Pons (tissue), 1 donor: ENCODE measurements at regions not wholly inside any gene's neighbourhood (a gene's known extent, or its start where the extent isn't known, plus 50 kb on each side); places are given as distances from the start of the nearest gene placed in this dataset.
"Not testable (repeated sequence)": the region's sequence is repeated elsewhere in the genome, so short reads cannot be mapped to it uniquely, and the experiment has no call there.

Experiments
- DNase-seq: peaks from one replicate; pipeline ENCODE4 v3.0.0-alpha.2; 2016; ENCODE audit warnings: low spot score

DNA sequence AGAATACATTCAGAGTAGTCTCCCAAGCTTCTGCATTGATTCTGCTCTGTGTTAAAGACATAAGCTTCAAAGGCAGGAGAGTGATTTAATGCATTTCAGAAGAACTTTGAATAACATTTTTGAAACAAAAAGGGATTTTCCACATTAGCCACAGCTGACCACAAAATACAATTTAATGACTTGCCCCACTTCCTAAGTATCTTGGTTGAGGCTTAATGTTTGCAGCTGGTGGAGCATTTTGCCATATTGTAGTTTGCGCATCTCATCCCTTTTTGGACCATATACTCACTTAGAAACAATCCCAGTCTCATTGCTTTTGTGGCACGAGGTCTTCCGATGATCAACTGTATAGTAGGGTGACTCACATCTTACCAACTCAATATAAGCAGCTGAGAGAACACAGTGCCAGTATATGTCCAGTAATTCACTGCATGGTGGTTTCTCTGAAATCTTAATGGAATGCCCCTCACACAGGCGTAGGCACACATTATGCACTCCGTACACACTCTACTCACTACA is 455.8 kb upstream of the PTGER4 start:
- DNase-seq = no peak

DNA sequence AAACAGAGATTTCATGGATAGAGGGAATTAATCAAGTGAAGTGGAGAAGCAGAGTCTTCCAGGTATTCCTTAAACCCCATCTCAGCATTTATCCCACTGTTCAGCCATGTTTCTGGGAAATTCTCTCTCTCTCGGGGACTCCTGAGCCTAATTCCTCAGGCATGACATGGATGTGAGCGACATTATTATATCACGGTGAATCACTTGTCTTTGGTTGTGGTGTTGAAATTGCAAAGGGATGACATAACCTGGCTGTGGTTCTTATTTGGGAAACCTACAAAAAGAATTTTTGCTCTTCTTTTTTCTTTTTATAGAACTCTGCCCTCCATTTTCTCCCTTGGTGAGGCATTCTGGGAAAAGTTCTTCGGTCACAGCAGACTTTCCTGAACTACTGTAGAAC is 457.9 kb upstream of the PTGER4 start:
- no peak for DNase-seq

DNA sequence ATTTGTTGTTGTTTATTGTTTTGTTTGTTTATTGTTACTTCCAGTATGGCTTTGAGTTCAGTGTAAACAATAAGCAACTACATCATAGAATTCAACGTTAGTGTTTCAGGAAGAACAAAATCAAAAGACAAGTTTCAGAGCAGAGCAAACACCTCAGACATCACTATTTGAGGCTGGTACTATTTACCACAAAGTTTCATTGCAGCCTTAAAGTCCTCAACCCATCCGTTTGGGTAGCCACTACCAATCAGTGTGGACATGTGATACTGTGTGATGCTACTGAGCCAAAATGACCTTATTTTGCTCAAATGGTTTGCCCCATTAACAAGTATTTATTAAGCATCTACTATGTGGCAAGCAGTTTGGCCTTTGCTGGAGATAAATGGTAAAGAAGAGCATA is 458.5 kb upstream of the PTGER4 start:
- no peak for DNase-seq

DNA sequence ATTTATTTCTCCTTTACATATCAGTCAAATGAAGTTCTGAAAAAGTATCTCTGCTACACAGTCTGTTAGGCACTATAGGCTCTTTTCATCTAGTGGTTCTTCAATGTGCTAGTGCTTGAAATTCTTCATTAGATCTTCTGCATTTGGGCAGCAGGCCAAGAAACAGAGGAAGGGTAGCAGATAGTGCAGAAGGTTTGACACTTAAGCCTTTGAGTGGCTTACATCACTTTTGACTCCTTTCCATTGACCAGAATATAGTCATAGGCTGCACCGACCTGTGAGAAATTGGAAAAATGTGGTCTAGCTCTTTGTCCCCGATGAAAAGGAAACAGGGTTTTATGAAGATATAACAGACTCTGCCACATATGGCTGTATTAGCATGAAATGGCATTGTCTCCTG is 459.5 kb upstream of the PTGER4 start:
- no peak for DNase-seq

DNA sequence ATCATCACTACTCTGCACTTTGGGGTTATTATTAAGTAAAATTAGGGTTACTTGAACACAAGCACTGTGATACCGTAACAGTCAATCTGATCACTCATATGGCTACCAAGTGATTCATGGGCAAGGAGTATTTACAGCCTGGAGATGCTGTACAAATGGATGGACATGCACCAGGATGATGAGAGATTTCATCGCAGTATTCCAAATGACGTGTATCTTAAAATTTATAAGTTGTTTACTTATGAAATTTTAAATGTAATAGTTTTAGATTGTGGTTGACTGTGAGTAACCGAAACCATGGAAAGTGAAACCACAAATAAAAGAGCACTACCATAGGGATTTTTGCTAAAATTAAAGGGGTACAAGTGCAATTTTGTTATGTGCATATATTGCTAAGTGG is 462.2 kb upstream of the PTGER4 start:
- no peak for DNase-seq

DNA sequence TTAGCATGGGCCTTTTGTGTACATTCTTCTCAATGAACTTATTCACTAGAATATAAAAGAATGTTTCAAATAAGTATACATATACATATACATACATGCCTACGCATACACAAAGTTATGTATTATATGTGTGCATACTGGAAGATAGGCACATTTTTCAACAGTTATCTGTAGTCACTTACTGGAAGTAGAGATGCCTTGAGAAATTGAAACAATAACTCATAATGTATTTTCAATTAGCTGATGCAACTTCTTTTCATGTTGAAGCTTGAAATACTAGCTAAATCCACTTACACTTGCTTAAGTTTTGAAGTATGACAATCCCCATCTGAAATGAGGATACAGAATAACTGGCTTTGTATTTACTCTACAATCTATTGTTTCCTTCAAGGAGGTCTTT is 469.0 kb upstream of the PTGER4 start:
- DNase-seq = no peak

DNA sequence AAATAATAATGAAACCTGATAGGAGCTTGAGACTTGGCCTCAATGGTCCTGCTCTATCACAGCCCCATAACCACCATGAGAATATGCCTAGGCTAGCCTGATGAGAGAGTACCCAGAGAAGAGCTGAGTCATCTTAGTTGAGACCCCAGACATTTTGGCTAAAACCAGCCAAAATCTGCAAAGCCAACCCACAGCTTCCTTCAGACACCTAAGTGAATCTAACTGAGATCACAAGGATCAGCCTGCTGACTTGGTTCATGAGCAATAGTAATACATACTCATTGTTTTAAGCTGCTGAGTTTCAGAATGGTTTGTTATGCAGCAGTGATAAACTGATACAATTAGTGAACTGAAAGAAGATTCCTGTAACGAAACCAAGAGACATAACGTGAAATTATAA is 473.7 kb upstream of the PTGER4 start:
- DNase-seq = no peak

DNA sequence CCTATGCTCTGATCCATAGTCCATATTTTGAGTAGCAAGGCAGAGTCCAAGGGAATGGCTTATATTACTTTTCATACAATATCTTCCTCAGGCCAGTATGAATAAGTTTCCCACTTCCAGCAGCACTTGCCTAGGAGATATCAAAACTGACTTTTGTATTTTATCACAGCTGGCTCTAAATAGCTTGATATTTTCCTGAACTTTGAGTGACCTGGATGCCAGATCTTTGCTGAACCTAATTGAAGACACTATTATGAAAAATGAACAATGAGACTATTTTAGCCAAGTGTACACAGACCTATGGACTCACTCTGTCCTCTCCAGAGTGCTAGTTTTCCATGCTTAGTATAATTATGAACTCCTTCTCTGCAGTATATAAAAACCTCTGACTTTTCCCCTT is 475.6 kb upstream of the PTGER4 start:
- no peak for DNase-seq

DNA sequence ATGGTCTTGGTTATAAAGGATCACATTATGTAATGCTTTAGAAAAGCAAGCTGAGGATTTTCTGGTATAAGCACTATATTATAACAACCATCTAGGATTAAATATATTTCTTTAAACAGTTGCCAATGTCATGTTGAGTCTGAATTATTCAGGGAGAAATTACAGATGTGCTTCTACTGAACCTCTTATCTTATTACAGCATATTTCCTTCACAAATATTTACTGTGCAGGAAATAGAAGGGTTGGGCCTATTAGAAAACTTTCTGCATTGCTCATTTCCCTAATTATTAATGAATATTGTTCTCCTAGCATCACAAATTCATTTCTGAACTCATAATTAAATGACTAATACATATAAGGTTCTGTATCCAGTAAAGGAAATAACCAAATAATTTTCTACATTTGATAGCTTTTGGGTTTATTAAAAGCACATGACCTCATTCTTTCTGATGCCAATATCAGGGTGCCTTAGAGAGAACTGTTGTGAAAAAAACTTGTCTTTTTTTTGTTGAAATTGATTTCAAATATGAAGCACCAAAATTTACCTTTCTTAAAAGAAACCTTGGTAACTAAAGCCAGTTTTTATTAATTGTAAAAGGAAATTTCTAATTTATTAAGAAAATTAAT is 476.8 kb upstream of the PTGER4 start:
- no peak for DNase-seq

DNA sequence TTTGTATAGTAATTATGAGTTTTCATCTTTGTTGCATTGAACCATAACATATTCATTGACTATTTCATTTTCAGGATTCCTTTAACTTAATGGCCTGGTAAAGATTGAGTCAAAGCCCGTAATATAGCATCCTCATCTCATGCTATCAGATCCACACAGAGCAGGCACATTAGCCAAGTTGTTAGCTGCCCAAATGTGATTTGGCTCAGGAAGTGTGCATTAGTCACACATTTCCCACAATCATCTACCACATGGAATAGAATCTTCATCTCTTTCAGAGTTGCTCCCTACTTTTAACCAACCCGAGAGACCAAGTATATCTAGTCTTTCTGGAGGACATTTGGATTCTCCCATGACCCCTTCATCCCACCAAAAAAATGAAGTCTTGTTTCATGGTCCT is 481.0 kb upstream of the PTGER4 start:
- no peak for DNase-seq

DNA sequence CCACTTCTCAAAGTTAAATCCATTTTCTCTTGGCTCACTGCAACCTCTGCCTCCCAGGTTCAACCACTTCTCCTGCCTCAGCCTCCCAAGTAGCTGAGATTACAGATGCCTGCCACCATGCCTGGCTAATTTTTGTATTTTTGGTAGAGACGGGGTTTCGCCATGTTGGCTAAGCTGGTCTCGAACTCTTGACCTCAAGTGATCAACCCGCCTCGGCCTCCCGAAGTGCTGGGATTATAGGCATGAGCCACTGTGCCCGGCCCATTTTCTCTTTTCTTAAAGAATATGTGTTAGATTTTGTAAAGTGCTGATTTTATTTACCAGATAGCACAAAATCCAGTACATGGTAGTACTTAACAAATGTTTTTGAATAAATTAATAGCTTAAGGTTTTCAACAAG is 484.1 kb upstream of the PTGER4 start:
- not testable (repeated sequence) for DNase-seq

DNA sequence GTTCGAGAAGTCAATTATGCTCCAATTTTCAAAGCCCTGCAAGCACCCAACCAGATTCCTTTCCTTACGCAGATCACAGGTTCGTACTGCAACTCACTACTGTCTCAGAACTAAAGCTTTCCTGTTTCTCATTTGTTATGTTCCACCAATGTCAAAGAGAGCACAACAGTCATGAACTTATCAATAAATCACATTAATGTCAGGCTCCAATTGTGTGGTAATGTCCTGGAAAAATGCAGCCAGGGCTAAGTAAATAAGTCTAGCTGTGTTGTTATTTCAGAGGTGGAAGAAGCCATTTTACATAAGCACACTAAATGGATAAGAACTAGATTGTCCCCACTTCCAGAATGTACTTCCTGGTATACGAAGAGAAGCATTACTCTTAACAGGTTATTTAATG is 488.6 kb upstream of the PTGER4 start:
- no peak for DNase-seq

DNA sequence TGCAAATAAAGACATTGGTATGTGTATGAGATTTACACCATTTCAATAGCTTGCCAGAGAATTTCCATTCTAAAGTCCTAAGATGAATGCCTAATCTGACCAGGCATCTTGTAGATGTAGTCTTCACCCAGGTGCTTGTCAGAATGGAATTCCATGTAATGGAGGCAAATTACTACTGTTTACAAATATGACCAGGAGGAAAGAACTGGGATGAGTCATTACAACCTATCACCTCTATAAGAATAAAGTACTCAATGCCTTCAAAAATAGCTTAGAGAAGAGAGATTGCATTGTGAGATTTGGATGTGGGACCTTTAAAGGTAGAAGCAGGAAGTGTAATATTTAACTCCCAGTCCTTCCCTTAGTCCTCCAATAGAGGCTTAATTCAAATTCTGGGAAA is 507.0 kb upstream of the PTGER4 start:
- DNase-seq = no peak

DNA sequence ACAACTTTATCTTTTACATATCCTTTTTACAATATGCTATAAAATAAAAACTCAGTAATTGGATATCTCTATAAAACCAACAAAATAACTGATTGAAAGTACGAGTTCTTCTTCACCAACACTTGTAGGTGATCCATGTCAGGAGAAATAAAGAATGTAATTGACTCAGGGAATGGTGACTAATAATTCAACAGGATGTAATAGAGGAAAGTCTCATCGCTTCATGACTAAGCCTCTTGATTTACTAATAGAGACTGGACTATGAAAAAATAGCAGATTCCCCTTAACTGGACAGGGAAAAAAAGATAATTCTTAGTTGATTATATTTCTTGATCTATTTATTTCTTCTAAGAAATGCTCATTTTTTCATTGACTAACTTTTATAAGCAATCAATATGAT is 507.7 kb upstream of the PTGER4 start:
- no peak for DNase-seq

DNA sequence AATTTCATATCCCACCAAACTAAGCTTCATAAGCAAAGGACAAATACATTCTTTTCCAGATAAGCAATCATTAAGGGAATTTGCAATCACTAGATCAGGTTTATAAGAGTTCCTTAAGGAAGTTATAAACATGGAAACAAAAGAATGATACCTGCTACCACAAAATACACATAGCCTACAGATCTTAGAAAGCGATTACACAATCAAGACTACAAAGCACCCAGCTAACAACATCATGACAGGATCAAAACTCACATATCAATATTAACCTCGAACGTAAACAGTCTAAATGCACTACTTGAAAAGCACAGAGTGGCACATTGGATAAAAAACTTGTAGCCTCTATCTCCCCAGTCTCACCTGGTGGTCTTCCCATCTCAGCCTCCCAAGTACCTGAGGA is 512.4 kb upstream of the PTGER4 start:
- no peak for DNase-seq

DNA sequence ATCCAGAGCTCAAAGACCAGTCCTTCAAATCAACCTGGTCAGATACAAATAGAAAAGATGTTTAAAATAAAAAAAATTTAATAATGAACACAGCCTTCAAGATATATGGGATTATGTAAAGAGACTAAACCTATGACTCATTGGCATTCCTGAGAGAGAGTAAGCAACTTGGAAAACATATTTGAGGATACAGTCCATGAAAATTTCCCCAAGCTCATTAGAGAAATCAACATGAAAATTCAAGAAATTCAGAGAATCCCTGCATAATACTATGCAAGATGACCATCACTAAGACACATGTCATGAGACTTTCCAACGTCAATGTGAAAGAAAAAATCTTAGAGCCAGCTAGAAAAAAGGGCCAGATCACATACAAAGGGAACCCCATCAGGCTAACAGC is 512.9 kb upstream of the PTGER4 start:
- DNase-seq = no peak

DNA sequence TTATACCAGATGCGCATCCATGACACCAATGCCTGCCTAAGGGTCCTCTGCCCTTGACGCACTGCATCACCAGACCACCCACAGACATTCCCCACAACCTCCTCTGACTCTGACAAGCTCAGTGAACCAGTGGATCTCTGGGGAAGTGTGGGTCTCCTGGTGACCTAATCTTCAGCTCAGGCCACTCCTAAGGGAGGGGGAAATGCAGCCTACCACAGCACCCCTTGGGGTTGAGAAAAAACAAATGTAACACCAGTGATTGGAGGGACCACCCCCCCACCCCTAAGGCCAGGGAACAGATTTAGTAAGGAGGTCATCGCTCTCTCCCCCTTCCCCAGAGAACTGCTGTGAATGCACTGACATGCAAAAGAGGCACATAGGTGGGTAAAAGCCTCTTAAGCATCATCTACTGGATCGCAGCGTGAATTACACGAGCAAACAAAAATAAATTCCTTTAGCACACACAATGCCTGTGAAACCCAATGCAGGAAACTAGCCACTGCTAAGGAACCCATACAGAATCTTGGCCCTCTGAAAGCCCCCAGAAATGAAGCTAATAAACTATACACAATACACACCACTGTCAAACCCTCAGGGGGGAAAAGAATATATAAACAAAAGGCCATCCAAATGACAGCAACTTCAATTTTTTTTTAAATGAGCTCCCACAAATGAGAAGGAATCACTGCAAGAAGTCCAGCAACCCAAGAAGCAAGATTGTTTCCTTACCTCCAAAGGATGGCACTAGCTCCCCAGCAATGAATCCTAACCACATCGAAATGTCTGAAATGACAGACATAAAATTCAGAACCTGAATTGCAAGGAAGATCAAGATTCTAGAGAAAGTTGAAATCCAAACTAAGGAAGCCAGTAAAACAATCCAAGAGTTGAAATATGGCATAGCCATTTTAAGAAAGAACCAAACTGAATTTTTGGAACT is 513.7 kb upstream of the PTGER4 start:
- no peak for DNase-seq

DNA sequence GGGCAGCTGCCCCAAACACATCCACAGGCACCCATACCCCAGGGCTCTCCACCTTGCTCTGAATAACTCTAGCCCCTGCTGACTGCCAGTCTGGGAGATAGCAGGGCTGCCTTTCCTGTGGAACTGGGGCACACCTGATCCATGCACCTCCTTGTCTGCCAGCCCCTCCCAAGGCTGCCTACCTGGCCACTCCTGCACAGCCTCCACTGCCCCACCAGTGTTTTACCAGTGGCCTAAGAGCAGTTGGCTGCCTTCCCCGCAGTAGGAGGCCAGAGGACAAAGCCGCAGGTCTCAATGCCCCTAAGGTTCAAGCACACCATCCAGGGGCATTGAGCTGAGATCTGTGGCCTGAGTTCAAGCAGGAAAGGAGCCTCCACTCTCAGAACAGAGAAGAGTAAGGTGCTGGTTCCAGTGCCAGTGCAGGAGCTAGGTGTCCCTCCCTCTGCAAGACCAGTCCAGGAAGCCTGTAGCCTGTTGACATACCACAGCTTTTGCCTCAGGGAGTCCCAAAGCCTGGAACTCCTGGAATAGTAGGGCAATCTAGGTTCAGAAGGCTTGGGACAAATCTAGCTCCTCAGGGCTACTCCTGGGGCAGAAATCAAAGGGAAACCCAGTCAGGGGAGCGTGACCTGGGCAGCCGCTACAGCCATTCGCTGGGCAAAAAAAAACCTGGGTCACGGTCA is 514.5 kb upstream of the PTGER4 start:
- no peak for DNase-seq

DNA sequence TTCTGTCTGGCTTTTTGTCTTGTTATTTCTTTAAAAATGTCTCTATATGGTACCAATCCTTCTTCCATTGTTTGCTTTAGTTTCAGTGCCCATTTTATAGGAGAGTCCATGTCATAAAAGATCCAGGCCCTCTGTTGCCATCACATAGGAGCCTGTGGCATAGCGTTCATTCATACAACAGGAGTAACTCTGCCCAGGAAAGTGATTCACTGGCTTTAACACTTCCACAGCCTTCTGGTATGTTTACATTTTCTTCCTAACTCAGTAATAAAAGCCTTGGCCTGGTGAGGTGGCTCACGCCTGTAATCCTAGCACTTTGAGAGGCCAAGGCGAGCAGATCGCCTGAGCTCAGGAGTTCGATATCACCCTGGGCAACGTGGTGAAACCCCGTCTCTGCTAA is 519.3 kb upstream of the PTGER4 start:
- DNase-seq = no peak

DNA sequence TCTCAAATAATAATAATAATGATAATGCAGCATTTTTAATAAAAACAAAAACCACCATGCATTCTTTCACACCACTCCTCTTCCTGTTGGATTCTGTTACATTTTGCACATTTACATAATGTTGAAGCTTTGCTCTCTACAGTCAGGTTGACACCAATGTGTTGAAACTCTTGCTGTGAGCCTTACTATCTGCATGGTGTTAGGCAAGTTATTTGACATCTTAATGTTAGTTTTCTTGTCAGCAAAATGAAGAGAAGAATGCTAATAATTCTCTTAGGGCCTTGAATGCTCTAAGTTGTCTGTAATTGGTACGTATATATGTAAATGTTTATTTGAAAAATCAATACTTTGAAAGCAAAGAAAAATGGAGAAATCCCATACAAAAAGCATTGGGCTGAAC is 525.5 kb upstream of the PTGER4 start:
- no peak for DNase-seq

DNA sequence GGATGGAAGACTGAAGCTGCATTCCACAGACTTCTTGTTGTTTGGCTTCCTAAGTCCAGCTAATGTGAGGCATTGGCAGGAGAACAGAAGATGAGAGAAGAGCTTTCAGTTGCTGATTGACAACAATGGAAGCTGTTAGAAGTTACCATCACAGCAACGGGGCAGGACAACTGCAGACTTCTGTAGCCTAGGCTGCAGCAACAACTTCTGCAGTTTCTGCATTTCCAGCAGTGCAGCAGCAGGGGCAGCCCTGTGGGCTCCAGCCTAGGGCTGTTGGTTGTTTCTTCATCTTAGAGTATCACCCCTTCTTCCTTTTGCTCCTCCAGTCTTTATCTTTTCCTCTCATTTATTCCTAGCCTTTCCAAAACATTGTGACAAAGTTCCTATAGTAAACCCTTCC is 528.8 kb upstream of the PTGER4 start:
- peak; percentile 11 for DNase-seq

DNA sequence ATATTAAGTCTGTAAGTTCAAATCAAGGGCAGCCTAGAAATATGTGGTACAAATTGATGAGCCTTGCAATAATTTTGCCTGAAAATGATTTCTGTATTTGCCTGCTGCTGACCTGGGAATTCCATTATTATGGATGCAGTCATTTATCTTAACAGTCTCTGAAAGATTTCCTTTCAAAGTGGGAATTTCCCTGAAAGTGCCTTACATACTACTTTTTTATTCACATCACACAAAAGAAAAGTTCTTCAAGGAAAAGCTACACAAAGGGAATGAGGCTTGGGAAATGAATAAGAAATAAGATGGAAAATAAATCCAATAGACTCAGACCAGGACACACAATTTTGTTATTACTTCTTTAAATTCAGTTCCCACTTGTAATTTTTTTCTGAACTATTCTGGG is 537.8 kb upstream of the PTGER4 start:
- no peak for DNase-seq

DNA sequence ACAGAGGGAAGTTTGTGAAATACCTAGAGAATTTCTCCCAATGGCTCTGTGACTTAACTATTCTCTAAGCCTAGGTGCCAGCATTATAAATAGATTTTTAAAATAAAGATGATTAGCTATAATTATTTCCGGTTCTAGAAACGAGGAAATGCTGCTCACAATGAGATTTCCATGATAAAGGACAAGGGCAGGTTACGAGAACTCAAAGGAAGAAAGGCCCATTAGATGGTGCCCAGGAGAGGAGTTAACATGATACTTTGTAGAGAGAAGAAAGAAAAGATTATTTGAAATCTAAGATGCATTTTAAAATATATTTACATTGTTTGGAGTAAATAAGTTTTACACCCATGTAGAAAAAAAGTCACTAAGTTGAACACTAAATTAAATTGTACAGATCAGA is 538.3 kb upstream of the PTGER4 start:
- DNase-seq = no peak
